Thyroid gland (tissue), 4 donors: ENCODE measurements at regions not wholly inside any gene's neighbourhood (a gene's known extent, or its start where the extent isn't known, plus 50 kb on each side); places are given as distances from the start of the nearest gene placed in this dataset.

Experiments
- CTCF ChIP-seq, 6 experiments: fragments of 200-600 bp in 3 of 6; fragments of 450-650 bp in 3 of 6; sonication (generic) in 3 of 6; IDR thresholded peaks; one replicate each; pipeline ENCODE4 v1.5.1; 2016 to 2019; ENCODE audit warnings: antibody characterized with exemption in 6 of 6, mild to moderate bottlenecking in 2 of 6, inconsistent platforms in 1 of 6, moderate library complexity in 1 of 6
- POLR2A ChIP-seq, 2 donors: fragments of 450-650 bp; IDR thresholded peaks; one replicate each; pipeline ENCODE4 v1.6.1; 2017; ENCODE audit warnings: antibody characterized with exemption in 2 of 2, mild to moderate bottlenecking in 2 of 2, moderate library complexity in 1 of 2

- TF ChIP-seq CTCF (IDR thresholded peaks at IDR 0.05) (no peak), POLR2A (IDR thresholded peaks at IDR 0.05) (no peak)
Measured at GRCh38 chr1:218865591-218865990, 308.1 kb upstream of the LYPLAL1 start.
